Thyroid gland (tissue), 4 donors: ENCODE measurements at regions not wholly inside any gene's neighbourhood (a gene's known extent, or its start where the extent isn't known, plus 50 kb on each side); places are given as distances from the start of the nearest gene placed in this dataset.

ENCODE experiments used
- DNase-seq, 2 donors: peaks; one replicate each; pipeline ENCODE4 v3.0.0-alpha.2; 2019
- H3K27ac ChIP-seq, 3 donors: fragments of 200-600 bp; sonication (generic); 1 replicate in 2 of 3; 2 replicates in 1 of 3; pipeline ENCODE4 v1.5.1; 2016 to 2019; ENCODE audit warnings: mild to moderate bottlenecking in 1 of 3, moderate library complexity in 1 of 3
- H3K27me3 ChIP-seq: fragments of 200-600 bp; sonication (generic); one replicate; pipeline ENCODE4 v1.5.1; 2019
- H3K36me3 ChIP-seq, 2 donors: fragments of 200-600 bp; sonication (generic); one replicate each; pipeline ENCODE4 v1.5.1; 2016 to 2019
- H3K4me1 ChIP-seq, 2 donors: fragments of 200-600 bp; sonication (generic); one replicate each; pipeline ENCODE4 v1.5.1; 2017 to 2019
- H3K4me3 ChIP-seq, 3 donors: fragments of 200-600 bp; sonication (generic); replicated peaks in 1 of 3; 1 replicate in 2 of 3; 2 replicates in 1 of 3; pipeline ENCODE4 v1.5.1; 2016; ENCODE audit warnings: mild to moderate bottlenecking in 1 of 3
- H3K9me3 ChIP-seq: fragments of 200-600 bp; sonication (generic); one replicate; pipeline ENCODE4 v1.5.1; 2017
- POLR2A ChIP-seq, 2 donors: fragments of 450-650 bp; IDR thresholded peaks; one replicate each; pipeline ENCODE4 v1.6.1; 2017; ENCODE audit warnings: antibody characterized with exemption in 2 of 2, mild to moderate bottlenecking in 2 of 2, moderate library complexity in 1 of 2
- WGBS, 2 donors: methylation state at CpG; one replicate each; pipeline ENCODE4 v1.1.5; 2017; 5-methylcytosine and 5-hydroxymethylcytosine counted together
- intact Hi-C: fragments of 100-400 bp; cut with DNase I; formaldehyde crosslinking; loops from one replicate; pipeline ENCODE4 v1.15.1; 2023
- TF ChIP-seq, protein P1 (sequence below), 6 experiments: fragments of 200-600 bp in 3 of 6; fragments of 450-650 bp in 3 of 6; sonication (generic) in 3 of 6; IDR thresholded peaks; one replicate each; pipeline ENCODE4 v1.5.1; 2016 to 2019; ENCODE audit warnings: antibody characterized with exemption in 6 of 6, mild to moderate bottlenecking in 2 of 6, inconsistent platforms in 1 of 6, moderate library complexity in 1 of 6

DNA sequence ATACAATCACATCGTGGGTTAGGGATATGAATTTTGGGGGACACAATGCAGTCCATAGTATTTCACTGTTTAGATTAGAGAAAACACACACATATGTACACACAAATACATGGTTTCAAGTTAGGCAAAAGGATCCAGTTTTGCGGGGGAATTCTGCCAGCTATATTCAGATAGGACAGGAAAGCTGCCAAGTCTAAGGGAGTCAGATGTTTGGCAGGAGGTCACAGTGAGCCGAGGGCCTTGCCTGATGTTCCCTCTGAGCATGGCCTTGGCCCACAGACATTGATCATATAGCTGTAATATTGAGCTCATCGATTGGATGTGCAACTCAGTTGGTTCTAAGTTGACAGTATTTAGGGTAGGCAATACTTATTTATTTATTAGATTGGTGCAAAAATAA is 122.8 kb downstream of the ADRA2A start:
- 78 to 84% methylated on average over 4 of the region's 4 CpGs for WGBS, 2 donors
- no peak overlapping the region for H3K4me3 ChIP-seq
- TF ChIP-seq, protein P1, sequence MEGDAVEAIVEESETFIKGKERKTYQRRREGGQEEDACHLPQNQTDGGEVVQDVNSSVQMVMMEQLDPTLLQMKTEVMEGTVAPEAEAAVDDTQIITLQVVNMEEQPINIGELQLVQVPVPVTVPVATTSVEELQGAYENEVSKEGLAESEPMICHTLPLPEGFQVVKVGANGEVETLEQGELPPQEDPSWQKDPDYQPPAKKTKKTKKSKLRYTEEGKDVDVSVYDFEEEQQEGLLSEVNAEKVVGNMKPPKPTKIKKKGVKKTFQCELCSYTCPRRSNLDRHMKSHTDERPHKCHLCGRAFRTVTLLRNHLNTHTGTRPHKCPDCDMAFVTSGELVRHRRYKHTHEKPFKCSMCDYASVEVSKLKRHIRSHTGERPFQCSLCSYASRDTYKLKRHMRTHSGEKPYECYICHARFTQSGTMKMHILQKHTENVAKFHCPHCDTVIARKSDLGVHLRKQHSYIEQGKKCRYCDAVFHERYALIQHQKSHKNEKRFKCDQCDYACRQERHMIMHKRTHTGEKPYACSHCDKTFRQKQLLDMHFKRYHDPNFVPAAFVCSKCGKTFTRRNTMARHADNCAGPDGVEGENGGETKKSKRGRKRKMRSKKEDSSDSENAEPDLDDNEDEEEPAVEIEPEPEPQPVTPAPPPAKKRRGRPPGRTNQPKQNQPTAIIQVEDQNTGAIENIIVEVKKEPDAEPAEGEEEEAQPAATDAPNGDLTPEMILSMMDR (IDR thresholded peaks at IDR 0.05) = no peak
- TF ChIP-seq POLR2A (IDR thresholded peaks at IDR 0.05) = no peak
- no peak overlapping the region for H3K27ac ChIP-seq
- intact Hi-C loops = no loop called here
- no peaks in the 10 kb centered on the region for H3K4me1 ChIP-seq
- no peak for DNase-seq
- H3K27me3 ChIP-seq = no peaks in the 10 kb centered on the region
- H3K36me3 ChIP-seq = no peaks in the 10 kb centered on the region
- H3K9me3 ChIP-seq = no peaks in the 10 kb centered on the region

DNA sequence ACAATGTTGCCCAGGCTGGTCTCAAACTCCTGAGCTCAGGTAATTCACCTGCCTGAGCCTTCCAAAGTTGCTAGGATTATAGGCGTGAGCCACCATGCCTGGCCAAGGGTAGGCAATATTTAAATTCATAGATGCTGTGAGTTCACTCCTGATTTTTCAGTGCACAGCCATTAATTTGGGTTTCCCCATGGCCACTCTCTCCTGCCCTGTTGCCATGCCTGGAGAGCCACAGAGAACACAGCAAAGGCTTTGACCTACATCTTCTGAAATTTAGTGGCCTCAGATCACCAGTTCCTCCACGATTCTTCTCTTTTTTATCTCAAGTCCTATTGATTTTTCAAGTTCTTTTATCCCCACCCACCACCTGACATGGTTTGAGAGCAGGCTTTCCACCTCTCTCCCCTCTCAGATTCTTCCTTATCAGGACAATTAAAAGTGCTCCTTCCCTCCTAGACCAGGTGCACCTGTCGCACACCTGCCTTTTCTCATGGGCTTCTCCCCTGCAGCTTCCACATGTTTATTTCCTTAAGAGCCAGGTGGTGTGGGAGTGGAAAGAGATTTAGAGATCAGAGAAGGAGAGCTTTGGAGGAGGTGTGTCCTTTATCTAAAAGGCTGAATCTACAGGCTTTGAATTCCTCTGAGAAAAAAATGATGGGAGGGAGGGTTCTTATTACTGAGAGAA is 123.8 kb downstream of the ADRA2A start:
- Histone ChIP-seq H3K36me3 (no peaks in the 10 kb centered on the region), H3K4me1 (no peaks in the 10 kb centered on the region), H3K9me3 (no peaks in the 10 kb centered on the region), H3K27ac (no peak overlapping the region), H3K4me3 (no peak overlapping the region), H3K27me3 (no peaks in the 10 kb centered on the region)
- intact Hi-C loops = no loop called here
- TF ChIP-seq, protein P1 (IDR thresholded peaks at IDR 0.05) = no peak
- TF ChIP-seq POLR2A (IDR thresholded peaks at IDR 0.05) = no peak
- DNase-seq = no peak
- WGBS, 2 donors = 66 to 74% methylated on average over 3 of the region's 3 CpGs

DNA sequence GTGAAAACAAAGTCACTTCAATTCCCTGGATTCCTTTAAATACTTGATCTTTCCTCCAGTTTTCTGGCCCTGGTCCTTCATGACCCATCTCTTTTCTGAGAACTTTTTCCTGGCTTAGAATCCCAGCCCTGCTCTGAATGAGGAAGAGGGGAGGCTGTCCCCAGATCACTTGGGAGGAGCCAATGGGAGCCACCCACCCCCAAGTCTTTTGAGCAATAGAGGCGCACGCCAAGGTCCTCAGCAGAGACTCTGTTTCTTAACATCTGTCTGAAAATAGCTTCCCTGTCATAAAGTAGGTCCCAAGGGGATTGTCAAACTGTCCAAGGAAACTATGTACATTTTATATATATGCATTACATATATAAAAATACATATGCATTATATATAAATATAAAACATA is 126.8 kb downstream of the ADRA2A start:
- intact Hi-C loops = no loop called here
- TF ChIP-seq, protein P1 (IDR thresholded peaks at IDR 0.05) = no peak
- no peak for TF ChIP-seq POLR2A (IDR thresholded peaks at IDR 0.05)
- no peak overlapping the region for H3K27ac ChIP-seq
- no peaks in the 10 kb centered on the region for H3K36me3 ChIP-seq
- H3K27me3 ChIP-seq = no peaks in the 10 kb centered on the region
- no peaks in the 10 kb centered on the region for H3K9me3 ChIP-seq
- H3K4me1 ChIP-seq = no peaks in the 10 kb centered on the region
- DNase-seq = peak in 1 of 2 donors; percentile 8
- H3K4me3 ChIP-seq = no peak overlapping the region
- WGBS, 2 donors = 80% methylated on average over 2 of the region's 2 CpGs

DNA sequence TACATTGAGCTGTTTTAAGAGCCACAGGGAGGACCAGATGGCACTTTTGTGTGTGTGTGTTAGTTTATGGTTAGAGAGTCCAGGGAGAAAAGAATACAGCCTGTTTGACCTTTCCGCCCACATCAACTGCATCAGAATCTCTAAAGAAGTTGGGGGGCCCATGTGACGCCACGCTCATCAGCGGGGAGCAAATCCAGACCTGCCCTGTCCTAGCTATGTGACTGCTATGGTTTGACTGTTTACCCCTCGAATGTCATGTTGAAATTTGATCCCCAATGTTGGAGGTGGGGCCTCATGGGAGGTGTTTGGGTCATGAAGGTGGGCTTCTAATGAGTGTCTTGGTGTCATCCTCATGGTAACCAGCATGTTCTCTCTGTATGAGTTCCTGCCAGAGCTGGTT is 128.0 kb downstream of the ADRA2A start:
- Histone ChIP-seq H3K4me3 (no peak overlapping the region), H3K9me3 (no peaks in the 10 kb centered on the region), H3K27ac (no peak overlapping the region), H3K36me3 (no peaks in the 10 kb centered on the region), H3K27me3 (no peaks in the 10 kb centered on the region), H3K4me1 (no peaks in the 10 kb centered on the region)
- DNase-seq = no peak
- intact Hi-C loops = no loop called here
- WGBS, 2 donors = 75 to 77% methylated on average over 4 to 5 of the region's 5 CpGs
- no peak for TF ChIP-seq POLR2A (IDR thresholded peaks at IDR 0.05)
- TF ChIP-seq, protein P1 (IDR thresholded peaks at IDR 0.05) = no peak

DNA sequence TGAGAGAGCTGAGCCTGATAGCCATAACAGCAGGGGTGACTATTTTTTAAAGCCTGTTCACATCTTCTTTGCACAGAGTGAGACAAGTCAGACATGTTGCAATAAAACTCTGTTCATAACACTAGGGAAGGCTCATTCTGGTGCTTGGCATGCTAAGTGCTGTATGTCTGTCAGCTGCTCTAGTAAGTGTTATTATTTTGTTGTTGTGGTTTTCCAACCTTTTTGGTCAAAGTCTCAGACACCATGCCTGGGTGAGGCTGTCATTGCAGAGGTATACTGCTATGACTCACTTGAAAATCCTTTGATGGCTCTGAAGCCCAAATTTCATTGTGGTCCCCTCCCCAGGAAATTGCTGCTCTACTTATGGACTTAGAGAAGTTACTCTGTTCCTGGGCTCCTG is 129.7 kb downstream of the ADRA2A start:
- no peak overlapping the region for H3K4me3 ChIP-seq
- H3K9me3 ChIP-seq = no peaks in the 10 kb centered on the region
- no peak overlapping the region for H3K27ac ChIP-seq
- intact Hi-C loops = no loop called here
- no peaks in the 10 kb centered on the region for H3K27me3 ChIP-seq
- TF ChIP-seq, protein P1 (IDR thresholded peaks at IDR 0.05) = no peak
- TF ChIP-seq POLR2A (IDR thresholded peaks at IDR 0.05) = no peak
- H3K4me1 ChIP-seq = no peaks in the 10 kb centered on the region
- no peak for DNase-seq
- H3K36me3 ChIP-seq = no peaks in the 10 kb centered on the region
